Neuron (in vitro differentiated cells): ENCODE measurements at regions not wholly inside any gene's neighbourhood (a gene's known extent, or its start where the extent isn't known, plus 50 kb on each side); places are given as distances from the start of the nearest gene placed in this dataset.
"Not testable (repeated sequence)": the region's sequence is repeated elsewhere in the genome, so short reads cannot be mapped to it uniquely, and the experiment has no call there.

Experiments
- H2AFZ ChIP-seq: one replicate; pipeline ENCODE4 v1.6.1; 2013; ENCODE audit warnings: low read depth, mild to moderate bottlenecking, inconsistent platforms, low read length, moderate library complexity
- H3K27me3 ChIP-seq: one replicate; pipeline ENCODE4 v1.6.1; 2013; ENCODE audit warnings: low read length; ENCODE audit not compliant: insufficient read depth
- H3K36me3 ChIP-seq: one replicate; pipeline ENCODE4 v1.6.1; 2013; ENCODE audit warnings: low read length; ENCODE audit not compliant: insufficient read depth
- H3K4me1 ChIP-seq: one replicate; pipeline ENCODE4 v1.6.1; 2013; ENCODE audit warnings: low read length; ENCODE audit not compliant: insufficient read depth
- H3K4me3 ChIP-seq: 2 replicates; pipeline ENCODE4 v1.5.1; 2013; ENCODE audit warnings: mild to moderate bottlenecking, low read length, moderate library complexity
- H3K9me3 ChIP-seq: one replicate; pipeline ENCODE4 v1.6.1; 2013; ENCODE audit warnings: low read length

GRCh38 chr12:75630091-75630490 is 118.7 kb upstream of the KRR1 start:
- Histone ChIP-seq H3K4me3 (no peak overlapping the region), H3K9me3 (no peaks in the 10 kb centered on the region), H3K27me3 (no peaks in the 10 kb centered on the region), H3K4me1 (peaks cover 28% of the 10 kb centered on the region), H2AFZ (no peak overlapping the region), H3K36me3 (no peaks in the 10 kb centered on the region)

- Histone ChIP-seq H3K27me3 (no peaks in the 10 kb centered on the region), H3K36me3 (no peaks in the 10 kb centered on the region), H3K4me3 (no peak overlapping the region), H3K9me3 (no peaks in the 10 kb centered on the region), H2AFZ (no peak overlapping the region), H3K4me1 (peaks cover 28% of the 10 kb centered on the region)
Measured at GRCh38 chr12:75628916-75629315, 117.5 kb upstream of the KRR1 start.

DNA sequence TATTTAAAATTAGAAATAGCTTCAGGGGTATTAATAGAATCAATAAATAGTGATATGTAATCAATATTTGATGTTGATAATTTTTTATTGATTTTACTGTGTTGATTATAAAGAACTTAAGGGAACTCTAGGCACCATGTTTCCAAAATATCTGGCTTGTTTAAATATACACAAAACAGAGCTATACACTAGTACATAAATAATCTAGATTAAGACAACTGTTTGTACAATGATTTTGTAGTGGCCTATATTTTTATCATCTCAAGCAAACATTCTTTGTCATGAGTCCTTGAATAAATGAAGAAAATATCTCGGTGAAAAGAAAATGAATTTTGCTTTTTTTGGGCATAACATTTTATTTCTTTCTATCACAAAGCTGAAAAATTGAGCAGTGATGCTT is 117.1 kb upstream of the KRR1 start:
- H3K36me3 ChIP-seq, result no peaks in the 10 kb centered on the region
- peaks cover 28% of the 10 kb centered on the region for H3K4me1 ChIP-seq
- no peak overlapping the region for H2AFZ ChIP-seq
- no peaks in the 10 kb centered on the region for H3K27me3 ChIP-seq
- no peaks in the 10 kb centered on the region for H3K9me3 ChIP-seq
- no peak overlapping the region for H3K4me3 ChIP-seq

DNA sequence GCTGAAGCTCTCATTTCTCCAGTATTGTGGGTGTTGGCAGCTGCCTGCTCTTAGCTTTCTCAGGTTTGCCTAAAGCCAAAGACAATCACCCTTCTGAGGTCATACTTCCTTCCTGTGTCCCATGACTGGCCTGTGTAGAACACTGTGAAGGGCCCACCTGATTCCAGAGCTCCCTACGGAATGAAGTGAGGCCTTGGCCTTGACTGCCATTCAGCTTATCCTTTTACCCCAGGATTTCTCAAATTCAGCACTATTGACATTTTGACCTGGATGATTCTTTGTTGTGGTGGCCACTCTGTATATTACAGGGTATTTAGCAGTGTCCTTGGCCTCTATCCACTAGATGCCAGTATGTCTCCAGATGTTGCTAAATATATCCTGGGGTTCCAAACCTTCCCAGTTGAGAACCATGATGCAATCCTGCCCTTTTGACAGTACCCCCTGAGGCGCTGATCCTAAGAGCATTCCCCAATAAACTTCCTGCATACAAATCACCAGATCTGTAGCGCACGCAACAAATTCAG is 112.3 kb upstream of the KRR1 start:
- H3K27me3 ChIP-seq, result no peaks in the 10 kb centered on the region
- no peak overlapping the region for H2AFZ ChIP-seq
- H3K36me3 ChIP-seq, result no peaks in the 10 kb centered on the region
- H3K9me3 ChIP-seq, result no peaks in the 10 kb centered on the region
- H3K4me1 ChIP-seq, result peaks cover 3% of the 10 kb centered on the region
- H3K4me3 ChIP-seq, result no peak overlapping the region

DNA sequence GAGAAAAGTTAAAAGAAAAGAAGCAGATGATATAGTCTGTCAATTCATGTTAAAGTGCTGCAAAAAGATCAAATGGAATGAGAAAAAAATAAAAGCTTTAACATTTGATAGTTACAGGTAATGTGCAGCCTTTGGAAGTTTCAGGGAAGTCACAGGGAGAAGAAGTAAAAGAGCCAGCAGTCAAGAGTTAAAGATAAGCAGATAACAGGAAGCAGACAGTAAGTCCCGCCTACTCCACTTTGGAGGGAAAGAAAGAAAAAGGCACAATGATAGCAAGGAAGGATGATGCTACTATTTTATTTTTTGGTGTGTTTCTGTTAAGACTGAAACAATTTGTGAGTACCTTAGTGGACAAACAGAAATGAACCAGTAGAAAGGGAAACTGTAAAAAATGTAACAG is 111.1 kb upstream of the KRR1 start:
- no peaks in the 10 kb centered on the region for H3K27me3 ChIP-seq
- no peak overlapping the region for H2AFZ ChIP-seq
- H3K4me1 ChIP-seq, result no peaks in the 10 kb centered on the region
- H3K4me3 ChIP-seq, result no peak overlapping the region
- H3K36me3 ChIP-seq, result no peaks in the 10 kb centered on the region
- no peaks in the 10 kb centered on the region for H3K9me3 ChIP-seq

GRCh38 chr12:75614396-75614795 is 103.0 kb upstream of the KRR1 start:
- H3K27me3 ChIP-seq, H2AFZ ChIP-seq, H3K4me1 ChIP-seq, H3K36me3 ChIP-seq, H3K4me3 ChIP-seq, H3K9me3 ChIP-seq: not testable (repeated sequence)

DNA sequence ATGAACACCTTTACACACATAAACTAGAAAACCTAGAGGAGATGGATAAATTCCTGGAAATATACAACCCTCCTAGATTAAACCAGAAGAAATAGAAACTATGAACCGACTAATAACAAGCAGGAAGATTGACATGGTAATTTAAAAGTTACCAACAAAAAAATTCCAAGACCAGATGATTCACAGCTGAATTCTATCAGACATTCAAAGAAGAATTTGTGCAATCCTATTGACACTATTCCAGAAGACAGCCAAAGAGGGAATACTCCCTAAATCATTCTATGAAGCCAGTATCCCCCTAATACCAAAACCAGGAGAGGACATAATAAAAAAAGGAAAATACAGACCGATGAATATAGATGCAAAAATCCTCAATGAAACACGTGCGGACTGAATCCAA is 102.6 kb upstream of the KRR1 start:
- Histone ChIP-seq H3K9me3 (no peaks in the 10 kb centered on the region), H3K27me3 (no peaks in the 10 kb centered on the region), H2AFZ (no peak overlapping the region), H3K36me3 (no peaks in the 10 kb centered on the region), H3K4me3 (no peak overlapping the region), H3K4me1 (no peaks in the 10 kb centered on the region)

GRCh38 chr12:75611041-75611440 is 99.6 kb upstream of the KRR1 start:
- Histone ChIP-seq H3K27me3 (no peaks in the 10 kb centered on the region), H3K36me3 (no peaks in the 10 kb centered on the region), H3K9me3 (no peaks in the 10 kb centered on the region), H2AFZ (no peak overlapping the region), H3K4me3 (no peak overlapping the region), H3K4me1 (peaks cover 17% of the 10 kb centered on the region)

- no peaks in the 10 kb centered on the region for H3K27me3 ChIP-seq
- H3K36me3 ChIP-seq, result no peaks in the 10 kb centered on the region
- no peak overlapping the region for H2AFZ ChIP-seq
- H3K4me1 ChIP-seq, result peaks cover 21% of the 10 kb centered on the region
- H3K4me3 ChIP-seq, result no peak overlapping the region
- H3K9me3 ChIP-seq, result no peaks in the 10 kb centered on the region
Measured at GRCh38 chr12:75606956-75607355, 95.5 kb upstream of the KRR1 start.

GRCh38 chr12:75606151-75606550 is 94.7 kb upstream of the KRR1 start:
- Histone ChIP-seq H2AFZ (no peak overlapping the region), H3K9me3 (no peaks in the 10 kb centered on the region), H3K4me1 (peaks cover 21% of the 10 kb centered on the region), H3K27me3 (no peaks in the 10 kb centered on the region), H3K36me3 (no peaks in the 10 kb centered on the region), H3K4me3 (no peak overlapping the region)

DNA sequence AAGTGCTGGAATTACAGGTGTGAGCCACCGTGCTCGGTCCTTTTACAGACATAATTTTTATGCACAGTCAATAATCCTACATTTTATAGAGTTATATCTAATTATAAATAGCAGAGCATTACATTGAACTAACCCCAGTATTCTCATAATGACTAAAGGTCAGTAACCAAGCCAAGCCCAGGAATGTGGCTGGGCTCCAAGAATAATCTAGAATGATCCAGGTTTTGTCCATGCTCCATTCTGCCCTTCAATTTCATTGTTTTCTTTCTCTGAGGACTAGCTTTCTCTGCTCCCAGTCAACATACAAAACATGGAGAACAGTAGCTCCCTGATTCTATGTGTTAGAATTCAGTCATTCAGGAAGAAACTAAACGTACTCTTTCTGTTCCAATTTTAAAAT is 92.1 kb upstream of the KRR1 start:
- H3K27me3 ChIP-seq, result no peaks in the 10 kb centered on the region
- no peaks in the 10 kb centered on the region for H3K9me3 ChIP-seq
- no peak overlapping the region for H3K4me3 ChIP-seq
- no peaks in the 10 kb centered on the region for H3K36me3 ChIP-seq
- H3K4me1 ChIP-seq, result peaks cover 21% of the 10 kb centered on the region
- H2AFZ ChIP-seq, result no peak overlapping the region

DNA sequence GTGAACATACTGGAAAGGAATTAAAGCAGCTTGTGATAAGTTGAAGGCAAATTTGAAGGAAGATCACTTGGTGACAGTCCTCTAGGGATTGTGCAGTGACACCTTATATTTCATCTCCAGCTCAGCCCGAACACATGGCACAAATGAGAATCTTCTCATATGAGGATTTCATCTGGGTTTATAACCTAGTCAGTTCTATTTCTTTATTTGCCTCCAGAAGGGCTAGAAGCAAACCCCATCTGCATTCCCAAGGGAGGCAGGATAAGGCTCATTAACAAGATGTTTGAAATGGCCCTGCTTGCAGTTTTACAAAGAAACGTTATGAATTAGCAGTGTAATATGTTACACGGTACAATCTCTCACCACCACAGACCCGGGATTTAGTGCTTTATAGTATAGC is 90.7 kb upstream of the KRR1 start:
- H2AFZ ChIP-seq, result no peak overlapping the region
- H3K9me3 ChIP-seq, result no peaks in the 10 kb centered on the region
- no peaks in the 10 kb centered on the region for H3K36me3 ChIP-seq
- no peak overlapping the region for H3K4me3 ChIP-seq
- peaks cover 14% of the 10 kb centered on the region for H3K4me1 ChIP-seq
- no peaks in the 10 kb centered on the region for H3K27me3 ChIP-seq

DNA sequence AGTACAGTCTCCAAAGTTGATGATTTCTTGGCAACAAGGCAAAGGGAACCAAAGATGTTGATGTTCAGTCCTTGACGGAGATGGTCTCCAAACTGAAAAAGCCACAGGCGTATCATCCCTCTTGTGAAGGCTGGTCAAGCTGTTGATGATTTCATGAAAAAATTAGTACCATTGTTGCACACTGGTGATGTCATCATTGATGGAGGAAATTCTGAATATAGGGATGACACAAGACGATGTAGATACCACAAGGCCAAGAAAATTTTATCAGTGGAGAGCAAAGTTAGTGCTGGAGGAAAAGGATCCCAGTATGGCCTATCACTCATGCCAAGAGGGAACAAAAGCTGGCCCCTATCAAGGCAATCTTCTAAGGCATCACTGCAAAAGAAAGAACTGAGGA is 88.7 kb upstream of the KRR1 start:
- H3K4me3 ChIP-seq, result no peak overlapping the region
- no peak overlapping the region for H2AFZ ChIP-seq
- no peaks in the 10 kb centered on the region for H3K4me1 ChIP-seq
- no peaks in the 10 kb centered on the region for H3K27me3 ChIP-seq
- no peaks in the 10 kb centered on the region for H3K36me3 ChIP-seq
- no peaks in the 10 kb centered on the region for H3K9me3 ChIP-seq

DNA sequence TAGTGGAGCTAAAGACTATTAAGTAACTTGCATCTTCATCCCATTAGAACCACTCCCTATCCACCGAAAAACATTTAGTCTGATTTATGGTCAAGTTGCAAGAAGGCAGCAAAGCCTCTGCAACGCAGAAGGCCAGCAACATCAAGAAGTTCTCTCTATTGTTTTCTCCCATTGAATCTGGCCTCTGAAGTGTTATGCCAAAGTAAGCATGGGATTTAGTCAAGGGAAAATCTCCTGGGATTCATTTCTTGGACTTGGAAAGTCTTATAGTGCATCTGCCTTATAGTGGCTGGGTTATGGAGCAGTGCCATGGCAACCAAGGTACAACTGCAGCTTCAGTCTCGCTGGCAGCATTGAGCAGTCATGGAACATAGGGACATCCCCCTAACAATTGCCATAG is 87.7 kb upstream of the KRR1 start:
- H2AFZ ChIP-seq, result no peak overlapping the region
- no peaks in the 10 kb centered on the region for H3K27me3 ChIP-seq
- no peak overlapping the region for H3K4me3 ChIP-seq
- H3K9me3 ChIP-seq, result no peaks in the 10 kb centered on the region
- no peaks in the 10 kb centered on the region for H3K36me3 ChIP-seq
- H3K4me1 ChIP-seq, result no peaks in the 10 kb centered on the region
